Hepatocyte (in vitro differentiated cells): ENCODE measurements at regions not wholly inside any gene's neighbourhood (a gene's known extent, or its start where the extent isn't known, plus 50 kb on each side); places are given as distances from the start of the nearest gene placed in this dataset.

Experiments used
- EZH2 ChIP-seq: fragments of 200-600 bp; sonication (generic); IDR thresholded peaks from 2 replicates; pipeline ENCODE4 v1.6.1; 2016; ENCODE audit warnings: antibody characterized with exemption, mild to moderate bottlenecking, borderline replicate concordance
- EZH2phosphoT487 ChIP-seq: fragments of 200-600 bp; sonication (generic); IDR thresholded peaks from one replicate; pipeline ENCODE4 v1.6.1; 2018; ENCODE audit warnings: antibody characterized with exemption, mild to moderate bottlenecking, low read depth, moderate library complexity; ENCODE audit not compliant: unreplicated experiment, severe bottlenecking
- TF ChIP-seq, protein P1 (sequence below): fragments of 200-600 bp; sonication (generic); IDR thresholded peaks from 2 replicates; pipeline ENCODE4 v1.5.1; 2016; ENCODE audit warnings: antibody characterized with exemption, mild to moderate bottlenecking; ENCODE audit not compliant: poor library complexity

DNA sequence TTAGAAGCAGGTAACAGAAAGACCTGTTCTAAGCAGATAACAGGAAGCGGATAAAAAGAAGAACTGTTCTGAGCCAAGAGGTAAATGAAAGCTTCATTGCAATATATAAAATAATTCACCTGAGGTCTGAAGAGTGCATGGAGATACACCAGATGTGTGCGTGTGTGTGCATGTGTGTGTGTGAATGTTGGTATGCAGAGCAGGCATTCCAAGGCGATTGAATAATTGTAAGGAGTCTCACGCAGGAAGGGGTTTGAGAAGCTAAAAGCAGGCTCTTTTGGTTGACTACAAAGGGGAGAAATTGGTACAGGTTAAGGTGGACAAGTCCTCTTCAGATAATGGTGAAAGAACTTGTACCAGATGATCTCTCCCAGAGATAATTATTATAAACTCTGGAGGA is 450.6 kb downstream of the DNAJB9 start:
- TF ChIP-seq, protein P1, sequence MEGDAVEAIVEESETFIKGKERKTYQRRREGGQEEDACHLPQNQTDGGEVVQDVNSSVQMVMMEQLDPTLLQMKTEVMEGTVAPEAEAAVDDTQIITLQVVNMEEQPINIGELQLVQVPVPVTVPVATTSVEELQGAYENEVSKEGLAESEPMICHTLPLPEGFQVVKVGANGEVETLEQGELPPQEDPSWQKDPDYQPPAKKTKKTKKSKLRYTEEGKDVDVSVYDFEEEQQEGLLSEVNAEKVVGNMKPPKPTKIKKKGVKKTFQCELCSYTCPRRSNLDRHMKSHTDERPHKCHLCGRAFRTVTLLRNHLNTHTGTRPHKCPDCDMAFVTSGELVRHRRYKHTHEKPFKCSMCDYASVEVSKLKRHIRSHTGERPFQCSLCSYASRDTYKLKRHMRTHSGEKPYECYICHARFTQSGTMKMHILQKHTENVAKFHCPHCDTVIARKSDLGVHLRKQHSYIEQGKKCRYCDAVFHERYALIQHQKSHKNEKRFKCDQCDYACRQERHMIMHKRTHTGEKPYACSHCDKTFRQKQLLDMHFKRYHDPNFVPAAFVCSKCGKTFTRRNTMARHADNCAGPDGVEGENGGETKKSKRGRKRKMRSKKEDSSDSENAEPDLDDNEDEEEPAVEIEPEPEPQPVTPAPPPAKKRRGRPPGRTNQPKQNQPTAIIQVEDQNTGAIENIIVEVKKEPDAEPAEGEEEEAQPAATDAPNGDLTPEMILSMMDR, result no peak
- TF ChIP-seq EZH2 (no peak), EZH2phosphoT487 (no peak)
